Heart left ventricle (tissue), 13 donors: ENCODE measurements at regions not wholly inside any gene's neighbourhood (a gene's known extent, or its start where the extent isn't known, plus 50 kb on each side); places are given as distances from the start of the nearest gene placed in this dataset.

Experiments
- POLR2A ChIP-seq, 2 donors: fragments of 450-650 bp; IDR thresholded peaks; one replicate each; pipeline ENCODE4 v1.6.1; 2017; ENCODE audit warnings: antibody characterized with exemption in 2 of 2, mild to moderate bottlenecking in 2 of 2, moderate library complexity in 2 of 2
- TF ChIP-seq, protein P1 (sequence below), 12 donors: fragments of 200-600 bp; sonication (generic) in 4 of 12; IDR thresholded peaks; one replicate each; pipeline versions ENCODE4 v1.5.0 to v1.8.0; 2018 to 2022; ENCODE audit warnings: antibody characterized with exemption in 12 of 12, mild to moderate bottlenecking in 5 of 12
- donor health status: ischemic (EF 13 %, LVEDD 7.1; RV severe dilation, severe dysfunction).
- donor health status: DM: no; HTN: yes; CAD: no.
- donor health status: DM: no; HTN: no; CAD: no.
- donor health status: ischemic (EF 25% LVEDD 6.9; RV normal size, moderate dysfunction).
- donor health status: ischemic (EF 25% LVEDD 5.7; RV mildly dilated, moderate dysfunction).
- donor health status: ischemic (EF 35%, LVEDD 5.7; RV mildly dilated, moderate dysfunction).
- donor health status: nonischemic (EF 11% LVEDD 7.7; RV severe dilation, severe dysfunction).
- donor health status: DM: yes; HTN: yes; CAD: no.
- donor health status: PGD.
- donor health status: ischemic (EF 29% LVEDD 5.4; RV normal size, mild dysfunction).
- donor health status: nonischemic (EF 23%, LVEDD 6.1; RV moderate dilation, normal function).

DNA sequence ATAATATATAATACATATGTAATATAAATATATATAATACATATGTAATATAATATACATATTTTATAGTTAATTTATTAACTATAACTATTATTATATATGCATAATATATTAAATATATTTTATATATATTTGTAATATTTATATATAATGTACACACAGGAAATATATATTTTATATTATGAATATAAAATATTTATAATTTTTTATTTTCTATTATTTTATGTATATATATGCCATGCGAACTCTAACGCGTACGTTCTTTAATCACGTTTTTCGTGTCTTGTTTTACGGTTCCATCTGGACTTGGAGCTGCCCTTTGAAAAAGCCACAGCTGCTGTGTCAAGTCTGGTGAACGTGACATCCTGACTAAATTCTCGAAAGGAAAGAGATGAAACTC, 332.1 kb downstream of the ASMT start:
- TF ChIP-seq, protein P1, sequence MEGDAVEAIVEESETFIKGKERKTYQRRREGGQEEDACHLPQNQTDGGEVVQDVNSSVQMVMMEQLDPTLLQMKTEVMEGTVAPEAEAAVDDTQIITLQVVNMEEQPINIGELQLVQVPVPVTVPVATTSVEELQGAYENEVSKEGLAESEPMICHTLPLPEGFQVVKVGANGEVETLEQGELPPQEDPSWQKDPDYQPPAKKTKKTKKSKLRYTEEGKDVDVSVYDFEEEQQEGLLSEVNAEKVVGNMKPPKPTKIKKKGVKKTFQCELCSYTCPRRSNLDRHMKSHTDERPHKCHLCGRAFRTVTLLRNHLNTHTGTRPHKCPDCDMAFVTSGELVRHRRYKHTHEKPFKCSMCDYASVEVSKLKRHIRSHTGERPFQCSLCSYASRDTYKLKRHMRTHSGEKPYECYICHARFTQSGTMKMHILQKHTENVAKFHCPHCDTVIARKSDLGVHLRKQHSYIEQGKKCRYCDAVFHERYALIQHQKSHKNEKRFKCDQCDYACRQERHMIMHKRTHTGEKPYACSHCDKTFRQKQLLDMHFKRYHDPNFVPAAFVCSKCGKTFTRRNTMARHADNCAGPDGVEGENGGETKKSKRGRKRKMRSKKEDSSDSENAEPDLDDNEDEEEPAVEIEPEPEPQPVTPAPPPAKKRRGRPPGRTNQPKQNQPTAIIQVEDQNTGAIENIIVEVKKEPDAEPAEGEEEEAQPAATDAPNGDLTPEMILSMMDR (IDR thresholded peaks at IDR 0.05): no peak
- TF ChIP-seq POLR2A (IDR thresholded peaks at IDR 0.05): no peak
